ENCODE measurements at regions not wholly inside any gene's neighbourhood (a gene's known extent, or its start where the extent isn't known, plus 50 kb on each side); places are given as distances from the start of the nearest gene placed in this dataset.

DNA sequence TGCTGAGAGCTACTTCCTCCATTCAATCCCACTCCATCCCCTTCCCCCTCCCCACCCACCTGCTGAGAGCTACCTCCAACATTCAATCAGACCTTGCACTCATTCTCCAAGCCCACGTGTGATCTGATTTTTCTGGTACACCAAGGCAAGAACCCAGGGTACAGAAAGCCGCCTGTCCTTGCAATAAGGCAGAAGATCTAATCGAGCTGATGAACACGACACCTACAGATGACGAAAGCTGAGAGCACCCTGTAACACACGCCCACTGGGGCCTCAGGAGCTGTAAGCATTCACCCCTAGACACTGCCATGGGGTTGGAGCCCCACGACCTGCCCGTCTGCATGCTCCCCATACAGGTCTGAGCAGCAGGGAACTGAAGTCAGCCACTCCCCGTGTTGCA, 58.3 kb downstream of the TRIML1 start:
- no peaks in the 10 kb centered on the region for H3K36me3 Mint-ChIP-seq
- H3K4me1 Mint-ChIP-seq, result no peaks in the 10 kb centered on the region
- H3K4me3 Mint-ChIP-seq, result no peak overlapping the region
- no peaks in the 10 kb centered on the region for H3K27me3 Mint-ChIP-seq
- no peak for DNase-seq
- ATAC-seq, result no peak
- peaks cover 5 to 29% (median 14%) of the 10 kb centered on the region in 9 donors for H3K9me3 Mint-ChIP-seq
- H3K27ac Mint-ChIP-seq, result no peak overlapping the region
- POLR2A ChIA-PET, result no interaction called here

DNA sequence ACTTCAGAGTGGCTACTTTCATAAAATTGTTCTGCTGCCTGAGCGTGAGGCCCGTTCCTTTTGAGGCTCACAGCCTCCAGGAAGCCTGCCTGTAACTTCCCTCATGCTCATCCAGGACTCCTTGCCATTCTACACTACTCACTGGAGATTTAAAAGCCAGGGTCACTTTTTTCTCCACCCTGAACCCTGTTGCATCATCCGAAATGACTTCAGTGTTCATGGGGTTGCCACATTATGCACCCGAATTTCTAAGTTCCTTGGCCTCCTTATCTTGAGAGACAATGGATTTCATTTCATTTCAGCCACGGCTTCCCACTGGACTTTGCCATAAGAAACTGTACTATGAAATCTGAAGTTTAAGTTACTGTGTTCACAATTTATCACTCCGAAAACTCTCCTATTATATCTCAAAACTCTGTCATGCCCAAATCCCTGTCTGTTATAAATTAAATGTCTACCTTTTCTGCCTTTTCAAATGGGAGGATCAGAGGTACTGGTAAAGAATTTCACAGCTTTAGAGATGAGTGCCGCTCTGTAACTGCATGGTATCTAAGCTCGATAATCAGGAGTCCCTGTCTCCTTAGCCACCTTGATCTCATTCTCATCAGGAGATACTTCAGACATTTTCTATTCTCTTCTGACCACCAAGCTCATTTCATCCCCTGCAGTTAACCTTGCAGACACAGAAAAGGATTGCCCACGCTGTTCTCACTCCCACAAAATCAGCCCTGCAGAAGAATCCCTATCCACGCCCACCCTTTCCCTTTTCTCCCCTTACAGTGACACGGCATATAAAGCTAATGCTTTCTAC, 59.9 kb downstream of the TRIML1 start:
- POLR2A ChIA-PET, result no interaction called here

DNA sequence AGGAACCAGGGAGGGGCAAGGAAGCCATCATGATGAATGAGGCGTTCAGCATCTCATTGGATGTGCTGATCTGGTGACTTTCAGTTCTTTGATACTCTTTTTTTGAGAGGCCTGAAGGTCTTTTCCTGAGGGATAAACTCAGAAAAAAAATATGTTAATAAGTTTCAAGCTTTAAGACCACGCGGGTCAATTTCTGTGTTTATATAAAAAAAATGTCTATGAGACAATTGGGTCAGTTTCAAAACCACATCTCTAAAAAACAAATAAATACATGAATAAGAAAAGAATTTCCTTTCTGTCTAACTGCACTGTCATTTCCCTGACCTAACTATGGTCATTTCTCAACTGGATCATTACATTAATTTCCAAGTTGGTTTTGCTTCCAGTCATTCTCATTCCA, 62.6 kb downstream of the TRIML1 start:
- Mint-ChIP-seq H3K36me3 (no peaks in the 10 kb centered on the region), H3K9me3 (peaks cover 2 to 28% (median 11%) of the 10 kb centered on the region in 9 donors), H3K4me1 (peaks cover 0 to 2% (median 0%) of the 10 kb centered on the region in 4 donors), H3K4me3 (no peak overlapping the region), H3K27me3 (no peaks in the 10 kb centered on the region), H3K27ac (no peak overlapping the region)
- ATAC-seq (no peak), DNase-seq (no peak)
- POLR2A ChIA-PET, result no interaction called here

More for the DNA sequence above, 59.9 kb downstream of the TRIML1 start:
- no peaks in the 10 kb centered on the region for H3K4me1 Mint-ChIP-seq
- H3K9me3 Mint-ChIP-seq, result peaks cover 2 to 27% (median 14%) of the 10 kb centered on the region in 9 donors
- H3K4me3 Mint-ChIP-seq, result no peak overlapping the region
- no peaks in the 10 kb centered on the region for H3K27me3 Mint-ChIP-seq
- no peak for DNase-seq
- ATAC-seq, result no peak
- H3K27ac Mint-ChIP-seq, result no peak overlapping the region
- H3K36me3 Mint-ChIP-seq, result no peaks in the 10 kb centered on the region

DNA sequence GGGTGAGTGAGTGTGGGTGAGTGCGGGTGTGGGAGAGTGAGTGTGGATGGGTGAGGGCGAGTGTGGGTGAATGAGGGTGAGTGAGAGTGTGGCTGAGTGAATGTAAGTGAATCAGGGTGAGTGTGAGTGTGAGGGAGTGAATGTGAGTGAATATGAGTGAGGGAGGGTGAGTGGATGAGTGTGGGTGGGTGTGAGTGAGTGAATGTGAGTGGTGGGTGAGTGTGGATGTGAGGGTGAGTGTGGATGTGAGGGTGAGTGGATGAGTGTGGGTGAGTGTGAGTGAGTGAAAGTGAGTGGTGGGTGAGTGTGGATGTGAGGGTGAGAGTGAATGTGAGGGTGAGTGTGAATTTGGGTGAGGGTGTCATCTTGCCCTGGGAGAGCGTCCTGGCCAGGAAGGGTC, 67.5 kb downstream of the TRIML1 start:
- Mint-ChIP-seq H3K9me3 (peaks cover 0 to 28% (median 10%) of the 10 kb centered on the region in 9 donors), H3K4me3 (peak overlapping the region in 1 of 10 donors; percentile 1), H3K27ac (peak overlapping the region in 1 of 10 donors; percentile 47), H3K27me3 (no peaks in the 10 kb centered on the region), H3K4me1 (peaks cover 0 to 2% (median 0%) of the 10 kb centered on the region in 4 donors), H3K36me3 (no peaks in the 10 kb centered on the region)
- ATAC-seq (no peak), DNase-seq (no peak)
- POLR2A ChIA-PET, result interaction anchor here (0.7 kb wide), 1 partner anchor 14 kb away, joined by 5 read pairs; no protein-coding TSS in a partner anchor

DNA sequence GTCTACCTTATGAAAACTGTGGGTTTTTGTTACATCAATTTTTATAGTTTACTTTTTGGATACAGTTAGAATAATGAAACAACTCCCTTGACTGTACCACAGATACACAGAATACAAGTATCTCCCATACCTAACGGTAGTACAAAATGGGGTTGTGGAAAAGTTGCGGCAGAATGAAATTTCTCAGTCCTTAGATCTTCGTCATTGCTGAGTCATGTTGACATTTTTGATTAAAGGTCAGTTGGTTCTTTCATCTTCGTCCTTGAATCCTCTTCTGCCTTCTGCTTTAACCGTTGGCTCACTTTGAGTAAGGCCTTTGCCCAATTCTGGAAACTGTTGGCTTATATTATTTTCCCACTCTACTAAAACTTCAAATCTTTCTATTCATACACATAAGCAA, 75.6 kb downstream of the TRIML1 start:
- no peaks in the 10 kb centered on the region for H3K4me1 Mint-ChIP-seq
- H3K4me3 Mint-ChIP-seq, result no peak overlapping the region
- peaks cover 0 to 5% (median 0%) of the 10 kb centered on the region in 5 donors for H3K27me3 Mint-ChIP-seq
- peaks cover 0 to 23% (median 9%) of the 10 kb centered on the region in 9 donors for H3K9me3 Mint-ChIP-seq
- no peaks in the 10 kb centered on the region for H3K36me3 Mint-ChIP-seq
- DNase-seq, result no peak
- POLR2A ChIA-PET, result no interaction called here
- ATAC-seq, result no peak
- no peak overlapping the region for H3K27ac Mint-ChIP-seq

DNA sequence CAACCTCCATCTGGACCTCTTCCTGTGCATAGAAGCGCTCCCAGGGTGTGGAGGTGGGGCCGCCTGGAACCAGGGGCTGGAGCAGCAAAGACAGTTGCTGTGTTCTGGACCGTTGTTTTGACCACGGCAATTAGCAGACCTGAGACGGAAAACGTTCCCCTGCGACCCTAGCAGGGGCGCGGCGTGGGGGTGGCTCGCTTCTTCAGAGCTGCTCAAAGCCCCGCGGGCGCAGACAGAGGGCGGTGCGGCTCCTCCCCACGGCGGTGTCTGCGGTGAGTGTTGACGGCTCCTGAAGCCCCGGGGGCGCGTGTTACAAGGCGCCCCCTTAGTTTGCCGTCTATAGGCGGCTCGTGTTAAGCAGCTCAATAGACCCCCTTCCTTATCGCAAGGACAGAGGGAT, 79.2 kb downstream of the TRIML1 start:
- DNase-seq (no peak), ATAC-seq (no peak)
- H3K36me3 Mint-ChIP-seq, result no peaks in the 10 kb centered on the region
- no peak overlapping the region for H3K4me3 Mint-ChIP-seq
- H3K9me3 Mint-ChIP-seq, result peaks cover 0 to 16% (median 8%) of the 10 kb centered on the region in 9 donors
- no peak overlapping the region for H3K27ac Mint-ChIP-seq
- H3K4me1 Mint-ChIP-seq, result no peaks in the 10 kb centered on the region
- H3K27me3 Mint-ChIP-seq, result peaks cover 0 to 7% (median 0%) of the 10 kb centered on the region in 5 donors
- POLR2A ChIA-PET, result no interaction called here

DNA sequence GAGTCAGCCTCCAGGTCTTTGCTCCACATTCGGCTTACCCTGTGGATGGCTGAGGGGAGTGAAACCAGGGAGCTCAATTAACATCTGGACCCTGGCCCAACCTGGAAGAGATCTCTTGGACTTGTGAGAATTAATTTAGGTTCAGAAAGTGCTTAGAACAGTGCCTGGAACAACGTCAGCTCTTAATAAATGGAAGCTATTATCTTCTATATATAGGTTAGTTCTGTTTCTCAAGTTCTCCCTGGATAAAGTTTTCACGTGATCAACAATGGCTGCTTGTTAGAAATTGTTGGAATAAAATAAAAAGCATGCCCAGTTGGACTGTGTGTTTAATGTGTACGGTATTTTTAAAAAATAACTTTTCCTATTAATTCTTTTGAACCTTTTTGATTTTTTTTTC, 80.8 kb downstream of the TRIML1 start:
- ATAC-seq, result no peak
- no peaks in the 10 kb centered on the region for H3K36me3 Mint-ChIP-seq

DNA sequence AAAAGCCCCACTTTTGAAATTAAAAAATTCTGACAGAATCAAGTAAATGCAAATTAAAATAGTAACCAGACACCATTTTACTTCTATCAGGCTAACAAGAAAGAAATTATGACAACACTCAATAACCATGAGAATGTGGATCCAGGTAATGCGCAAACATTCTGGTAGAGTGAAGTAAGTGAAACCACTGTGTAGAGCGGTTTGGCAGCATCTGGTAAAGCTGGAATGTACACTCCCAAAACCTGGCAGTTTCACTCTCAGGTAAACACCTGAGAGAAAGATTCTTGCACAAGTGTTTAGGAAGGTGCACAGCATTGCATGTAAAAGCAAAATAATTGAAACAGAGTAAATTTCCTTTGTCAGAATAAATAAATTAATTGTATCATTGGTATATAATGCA, 81.8 kb downstream of the TRIML1 start:
- Mint-ChIP-seq H3K27me3 (peaks cover 0 to 7% (median 0%) of the 10 kb centered on the region in 5 donors), H3K4me1 (no peaks in the 10 kb centered on the region), H3K36me3 (no peaks in the 10 kb centered on the region), H3K9me3 (peaks cover 0 to 14% (median 7%) of the 10 kb centered on the region in 9 donors), H3K4me3 (no peak overlapping the region), H3K27ac (no peak overlapping the region)
- ATAC-seq (no peak), DNase-seq (no peak)
- POLR2A ChIA-PET, result no interaction called here

More for the DNA sequence above, 80.8 kb downstream of the TRIML1 start:
- no peak for DNase-seq
- Mint-ChIP-seq H3K27ac (no peak overlapping the region), H3K9me3 (peaks cover 0 to 14% (median 6%) of the 10 kb centered on the region in 9 donors), H3K4me3 (no peak overlapping the region), H3K4me1 (no peaks in the 10 kb centered on the region), H3K27me3 (peaks cover 0 to 7% (median 0%) of the 10 kb centered on the region in 5 donors)
- POLR2A ChIA-PET, result interaction anchor here (0.6 kb wide), 1 partner anchor 14 kb away, joined by 5 read pairs; no protein-coding TSS in a partner anchor

DNA sequence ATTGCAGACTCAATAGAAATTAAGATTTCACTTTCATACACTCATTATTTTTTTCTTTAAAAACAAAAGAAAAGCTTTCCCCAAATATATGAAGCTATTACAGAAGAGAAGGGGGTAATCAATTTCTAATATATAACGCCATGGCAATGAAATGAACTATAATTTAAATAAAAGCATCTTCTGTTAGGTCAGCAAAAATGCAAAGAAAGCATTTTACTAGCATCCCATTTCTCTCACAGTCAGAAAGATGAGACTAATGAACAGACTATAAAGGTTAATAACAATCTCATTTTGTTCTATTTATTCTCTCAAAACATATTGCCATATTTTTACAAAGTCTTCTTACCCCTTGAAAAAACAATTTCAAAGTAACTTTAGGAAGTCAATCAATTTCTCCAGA, 89.0 kb downstream of the TRIML1 start:
- Mint-ChIP-seq H3K9me3 (peaks cover 0 to 11% (median 2%) of the 10 kb centered on the region in 9 donors), H3K4me1 (no peaks in the 10 kb centered on the region), H3K27ac (no peak overlapping the region), H3K27me3 (no peaks in the 10 kb centered on the region), H3K36me3 (no peaks in the 10 kb centered on the region), H3K4me3 (no peak overlapping the region)
- POLR2A ChIA-PET, result no interaction called here
- ATAC-seq (no peak), DNase-seq (no peak)

DNA sequence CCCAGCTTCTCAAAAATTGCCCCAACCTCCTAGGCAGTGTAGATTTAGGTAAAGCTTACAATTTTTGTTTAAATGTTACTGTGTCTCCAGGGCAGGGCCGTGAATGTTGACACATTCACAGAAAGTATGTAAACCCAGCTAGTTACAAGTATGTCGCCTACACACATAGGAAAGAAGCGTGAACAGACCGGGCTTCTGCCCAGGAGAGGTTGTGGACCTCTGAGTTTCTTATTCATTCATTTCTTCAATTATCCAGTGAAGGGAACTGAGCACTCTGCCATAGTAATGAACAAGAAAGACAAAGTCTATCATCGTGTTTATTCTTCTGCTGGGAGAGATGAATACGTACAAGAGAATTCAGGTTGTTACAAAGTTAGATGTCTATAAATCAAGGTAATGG, 93.2 kb downstream of the TRIML1 start:
- Mint-ChIP-seq H3K4me3 (no peak overlapping the region), H3K27ac (no peak overlapping the region), H3K36me3 (no peaks in the 10 kb centered on the region), H3K9me3 (peaks cover 0 to 11% (median 0%) of the 10 kb centered on the region in 9 donors), H3K27me3 (no peaks in the 10 kb centered on the region), H3K4me1 (no peaks in the 10 kb centered on the region)
- DNase-seq, result no peak
- POLR2A ChIA-PET, result no interaction called here
- ATAC-seq, result no peak

DNA sequence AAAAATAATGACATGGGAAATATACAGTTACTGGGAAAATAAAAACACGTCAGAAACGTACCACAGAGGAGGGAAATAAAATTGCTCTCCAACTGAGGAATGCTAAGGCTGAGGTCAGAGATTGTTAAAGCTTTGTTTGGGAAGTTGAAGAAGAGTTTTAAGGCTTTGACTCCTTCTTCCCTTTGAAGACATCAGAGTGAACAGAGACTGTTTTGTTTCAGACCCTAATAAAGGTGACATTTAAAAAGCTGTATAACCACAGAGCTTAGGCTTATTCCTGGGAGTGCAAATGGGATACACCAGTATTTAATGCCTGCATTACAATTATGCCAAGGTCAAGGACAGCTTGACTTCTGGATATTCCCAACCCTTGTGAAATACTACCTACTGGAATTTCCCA, 102.8 kb downstream of the TRIML1 start:
- Mint-ChIP-seq H3K36me3 (no peaks in the 10 kb centered on the region), H3K4me1 (no peaks in the 10 kb centered on the region), H3K4me3 (no peak overlapping the region), H3K27me3 (no peaks in the 10 kb centered on the region), H3K27ac (no peak overlapping the region), H3K9me3 (peaks cover 0 to 24% (median 3%) of the 10 kb centered on the region in 9 donors)
- POLR2A ChIA-PET, result no interaction called here
- ATAC-seq, result no peak
- DNase-seq, result no peak

DNA sequence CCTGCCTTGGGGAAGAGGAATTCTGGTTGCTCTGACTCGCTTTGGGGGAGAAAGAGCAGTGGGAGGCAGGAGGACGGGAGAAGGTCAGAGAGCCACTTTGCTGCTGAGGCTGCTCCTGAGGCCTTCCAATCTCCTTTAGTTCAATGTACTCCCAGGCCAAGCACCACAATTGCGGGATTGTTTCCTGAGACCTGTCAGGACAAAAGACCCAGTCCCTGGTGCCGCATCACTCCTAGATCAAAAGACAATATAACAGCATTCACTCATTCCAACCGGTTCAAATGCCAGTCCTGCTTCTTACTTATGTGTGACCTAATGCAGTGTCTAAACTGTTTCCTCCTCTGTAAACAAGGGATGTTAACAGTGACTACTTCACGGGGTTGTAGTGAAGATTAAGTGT, 106.4 kb downstream of the TRIML1 start:
- H3K4me1 Mint-ChIP-seq, result no peaks in the 10 kb centered on the region
- H3K27ac Mint-ChIP-seq, result no peak overlapping the region
- H3K27me3 Mint-ChIP-seq, result no peaks in the 10 kb centered on the region
- H3K4me3 Mint-ChIP-seq, result no peak overlapping the region
- POLR2A ChIA-PET, result no interaction called here
- no peaks in the 10 kb centered on the region for H3K36me3 Mint-ChIP-seq
- ATAC-seq (no peak), DNase-seq (no peak)
- peaks cover 0 to 24% (median 4%) of the 10 kb centered on the region in 9 donors for H3K9me3 Mint-ChIP-seq

DNA sequence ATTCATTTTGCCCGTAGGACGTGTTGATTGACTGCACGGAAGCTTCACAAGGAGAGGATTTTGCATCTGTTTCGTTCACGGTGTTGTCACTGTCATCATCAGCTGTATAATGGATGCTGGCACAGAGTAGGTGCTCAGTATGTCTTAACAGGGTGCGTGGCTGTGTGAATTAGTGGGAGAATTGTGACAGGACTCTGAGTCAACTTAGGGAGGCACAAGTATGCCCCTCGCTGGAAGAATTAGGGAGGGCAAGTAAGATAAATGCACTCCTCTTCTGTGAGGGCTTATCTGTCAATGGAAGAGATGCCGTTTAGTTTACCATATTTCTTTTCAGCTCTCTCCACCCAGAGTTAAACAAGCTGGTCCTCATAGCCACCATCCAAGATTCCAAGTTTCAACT, 107.2 kb downstream of the TRIML1 start:
- ATAC-seq (no peak), DNase-seq (no peak)
- Mint-ChIP-seq H3K36me3 (no peaks in the 10 kb centered on the region), H3K4me1 (no peaks in the 10 kb centered on the region), H3K4me3 (no peak overlapping the region), H3K27me3 (no peaks in the 10 kb centered on the region), H3K9me3 (peaks cover 0 to 29% (median 4%) of the 10 kb centered on the region in 9 donors), H3K27ac (no peak overlapping the region)
- POLR2A ChIA-PET, result no interaction called here

DNA sequence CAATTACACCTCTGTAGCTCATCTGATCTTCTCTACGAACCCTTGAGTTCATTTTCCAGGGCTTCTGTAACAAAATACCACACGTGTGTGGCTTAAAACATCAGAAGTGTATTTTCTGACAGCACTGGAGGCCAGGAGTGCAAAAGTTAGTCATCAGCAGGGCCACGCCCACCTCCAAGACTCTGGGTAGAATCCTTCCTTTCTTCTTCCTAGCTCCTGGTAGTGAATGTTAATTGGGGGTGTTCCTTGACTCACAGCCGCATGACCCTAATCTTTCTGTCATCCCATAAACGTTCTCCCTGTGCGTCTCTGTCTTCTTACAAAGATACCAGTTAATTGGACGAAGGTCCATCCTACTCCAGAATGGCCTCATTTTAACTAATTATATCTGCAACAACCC, 115.0 kb downstream of the TRIML1 start:
- Mint-ChIP-seq H3K4me1 (no peaks in the 10 kb centered on the region), H3K27me3 (no peaks in the 10 kb centered on the region), H3K36me3 (no peaks in the 10 kb centered on the region), H3K4me3 (no peak overlapping the region), H3K27ac (no peak overlapping the region), H3K9me3 (peaks cover 0 to 17% (median 8%) of the 10 kb centered on the region in 9 donors)
- POLR2A ChIA-PET, result no interaction called here
- no peak for ATAC-seq
- no peak for DNase-seq
